ENCODE measurements at regions not wholly inside any gene's neighbourhood (a gene's known extent, or its start where the extent isn't known, plus 50 kb on each side); places are given as distances from the start of the nearest gene placed in this dataset.
"Not testable (repeated sequence)": the region's sequence is repeated elsewhere in the genome, so short reads cannot be mapped to it uniquely, and the experiment has no call there.

GRCh38 chr9:28942941-28943340 is 1369.7 kb upstream of the C9orf72 start:
- FAIRE-seq (no peak), DNase-seq (ENCODE audit: insufficient read length, low spot score) (no peak)

GRCh38 chr9:28946648-28947047 is 1373.4 kb upstream of the C9orf72 start:
- DNase-seq (ENCODE audit: insufficient read length, low spot score): no peak
- no peak for FAIRE-seq

- FAIRE-seq (no peak), DNase-seq (ENCODE audit: insufficient read length, low spot score) (no peak)
Measured at GRCh38 chr9:28951945-28952344, 1378.7 kb upstream of the C9orf72 start.

- DNase-seq (ENCODE audit: insufficient read length, low spot score) (no peak), FAIRE-seq (no peak)
Measured at GRCh38 chr9:28956116-28956880, 1383.0 kb upstream of the C9orf72 start.

GRCh38 chr9:28960602-28961001 is 1387.3 kb upstream of the C9orf72 start:
- no peak for FAIRE-seq
- DNase-seq (ENCODE audit: insufficient read length, low spot score): no peak

GRCh38 chr9:28961623-28962022 is 1388.3 kb upstream of the C9orf72 start:
- no peak for FAIRE-seq

GRCh38 chr9:28967226-28967625 is 1393.9 kb upstream of the C9orf72 start:
- FAIRE-seq: no peak
- DNase-seq (ENCODE audit: insufficient read length, low spot score): no peak

More at GRCh38 chr9:28961623-28962022, 1388.3 kb upstream of the C9orf72 start:
- DNase-seq (ENCODE audit: insufficient read length, low spot score): no peak

- no peak for FAIRE-seq
- DNase-seq (ENCODE audit: insufficient read length, low spot score): no peak
Measured at GRCh38 chr9:28970241-28970654, 1397.0 kb upstream of the C9orf72 start.

- FAIRE-seq: no peak
- DNase-seq (ENCODE audit: insufficient read length, low spot score): no peak
Measured at GRCh38 chr9:28971881-28972280, 1398.6 kb upstream of the C9orf72 start.

GRCh38 chr9:28976250-28976649 is 1403.0 kb upstream of the C9orf72 start:
- FAIRE-seq (no peak), DNase-seq (ENCODE audit: insufficient read length, low spot score) (no peak)

- DNase-seq (ENCODE audit: insufficient read length, low spot score) (no peak), FAIRE-seq (no peak)
Measured at GRCh38 chr9:28976684-28977083, 1403.4 kb upstream of the C9orf72 start.

GRCh38 chr9:28981129-28981528 is 1407.8 kb upstream of the C9orf72 start:
- no peak for DNase-seq (ENCODE audit: insufficient read length, low spot score)
- FAIRE-seq: no peak

GRCh38 chr9:28981711-28982110 is 1408.4 kb upstream of the C9orf72 start:
- no peak for FAIRE-seq
- no peak for DNase-seq (ENCODE audit: insufficient read length, low spot score)

GRCh38 chr9:28984016-28984415 is 1410.7 kb upstream of the C9orf72 start:
- DNase-seq (ENCODE audit: insufficient read length, low spot score) (no peak), FAIRE-seq (no peak)

GRCh38 chr9:28990009-28990408 is 1416.7 kb upstream of the C9orf72 start:
- not testable (repeated sequence) for FAIRE-seq; DNase-seq (ENCODE audit: insufficient read length, low spot score)

GRCh38 chr9:28999057-28999456 is 1425.8 kb upstream of the C9orf72 start:
- FAIRE-seq (no peak), DNase-seq (ENCODE audit: insufficient read length, low spot score) (no peak)

GRCh38 chr9:28999806-29000205 is 1426.5 kb upstream of the C9orf72 start:
- DNase-seq (ENCODE audit: insufficient read length, low spot score): no peak
- no peak for FAIRE-seq

- DNase-seq (ENCODE audit: insufficient read length, low spot score): no peak
- FAIRE-seq: no peak
Measured at GRCh38 chr9:29001006-29001405, 1427.7 kb upstream of the C9orf72 start.

GRCh38 chr9:29004988-29005387 is 1431.7 kb upstream of the C9orf72 start:
- FAIRE-seq (no peak), DNase-seq (ENCODE audit: insufficient read length, low spot score) (no peak)

- FAIRE-seq (no peak), DNase-seq (ENCODE audit: insufficient read length, low spot score) (no peak)
Measured at GRCh38 chr9:29006628-29007027, 1433.3 kb upstream of the C9orf72 start.

GRCh38 chr9:29012911-29013310 is 1439.6 kb upstream of the C9orf72 start:
- no peak for FAIRE-seq
- DNase-seq (ENCODE audit: insufficient read length, low spot score): no peak

GRCh38 chr9:29021632-29022031 is 1448.4 kb upstream of the C9orf72 start:
- DNase-seq (ENCODE audit: insufficient read length, low spot score) (no peak), FAIRE-seq (no peak)

GRCh38 chr9:29038332-29038731 is 1465.1 kb upstream of the C9orf72 start:
- no peak for FAIRE-seq

More at GRCh38 chr9:29038332-29038731, 1465.1 kb upstream of the C9orf72 start:
- DNase-seq (ENCODE audit: insufficient read length, low spot score): no peak
